Ectodermal cell (in vitro differentiated cells): ENCODE measurements at regions not wholly inside any gene's neighbourhood (a gene's known extent, or its start where the extent isn't known, plus 50 kb on each side); places are given as distances from the start of the nearest gene placed in this dataset.

Experiments
- H3K27ac ChIP-seq: 2 replicates; pipeline ENCODE4 v1.7.0; 2013; ENCODE audit warnings: mild to moderate bottlenecking, low read depth, low read length; ENCODE audit not compliant: insufficient read depth, poor library complexity, severe bottlenecking
- H3K27me3 ChIP-seq: 2 replicates; pipeline ENCODE4 v1.7.0; 2013; ENCODE audit warnings: mild to moderate bottlenecking, low read length; ENCODE audit not compliant: insufficient read depth, control insufficient read depth, poor library complexity, severe bottlenecking
- H3K36me3 ChIP-seq: one replicate; pipeline ENCODE4 v1.7.0; 2013; ENCODE audit warnings: low read length; ENCODE audit not compliant: control insufficient read depth, insufficient read depth
- H3K4me1 ChIP-seq: one replicate; pipeline ENCODE4 v1.7.0; 2013; ENCODE audit warnings: low read length; ENCODE audit not compliant: control insufficient read depth, insufficient read depth
- H3K4me3 ChIP-seq: 2 replicates; pipeline ENCODE4 v1.7.0; 2013; ENCODE audit warnings: low read depth, low read length, control low read depth; ENCODE audit not compliant: insufficient read depth
- H3K9me3 ChIP-seq: 2 replicates; pipeline ENCODE4 v1.7.0; 2013; ENCODE audit warnings: mild to moderate bottlenecking, low read length, moderate library complexity; ENCODE audit not compliant: control insufficient read depth
- WGBS, 2 experiments: methylation state at CpG; one replicate each; pipeline ENCODE4 v1.1.7; 2013; ENCODE audit warnings: missing lambda C conversion rate in 2 of 2; 5-methylcytosine and 5-hydroxymethylcytosine counted together

DNA sequence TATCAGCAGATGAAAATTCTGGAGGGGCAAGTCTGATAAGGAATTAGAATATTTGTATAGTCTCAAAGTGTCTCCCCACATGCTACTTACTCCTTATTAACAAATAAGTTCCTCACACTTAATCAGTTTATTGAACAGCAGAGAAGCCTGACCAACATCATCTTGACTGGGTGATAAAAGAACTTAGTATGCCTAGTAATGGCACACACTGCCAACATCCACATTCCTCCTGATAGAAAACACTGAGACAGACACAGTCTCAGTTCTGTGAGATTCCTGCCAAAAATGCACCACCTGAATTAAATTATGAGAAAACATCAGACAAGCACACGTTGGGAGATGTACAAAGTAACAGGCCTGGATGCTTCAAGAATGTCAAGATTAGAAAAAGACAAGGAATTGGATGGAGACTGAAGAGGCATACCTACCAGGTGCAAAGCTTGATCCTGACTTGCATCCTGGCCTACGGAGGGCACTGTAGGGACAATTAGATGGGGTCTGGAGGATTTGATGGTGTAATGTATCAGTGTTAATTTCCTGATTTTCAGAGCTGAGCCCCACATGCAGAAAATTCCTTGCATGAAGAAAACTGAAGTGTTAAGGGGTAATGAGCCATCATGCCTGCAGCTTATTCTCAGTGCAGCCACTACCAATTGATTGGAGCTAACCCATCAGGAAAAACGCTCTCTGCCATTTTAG is 200.4 kb upstream of the SH3BP4 start:
- Histone ChIP-seq H3K27me3 (no peaks in the 10 kb centered on the region), H3K27ac (no peak overlapping the region), H3K36me3 (no peaks in the 10 kb centered on the region), H3K9me3 (no peaks in the 10 kb centered on the region), H3K4me1 (no peaks in the 10 kb centered on the region), H3K4me3 (no peak overlapping the region)
- 58 to 72% methylated on average over 3 of the region's 3 CpGs for WGBS, 2 experiments

DNA sequence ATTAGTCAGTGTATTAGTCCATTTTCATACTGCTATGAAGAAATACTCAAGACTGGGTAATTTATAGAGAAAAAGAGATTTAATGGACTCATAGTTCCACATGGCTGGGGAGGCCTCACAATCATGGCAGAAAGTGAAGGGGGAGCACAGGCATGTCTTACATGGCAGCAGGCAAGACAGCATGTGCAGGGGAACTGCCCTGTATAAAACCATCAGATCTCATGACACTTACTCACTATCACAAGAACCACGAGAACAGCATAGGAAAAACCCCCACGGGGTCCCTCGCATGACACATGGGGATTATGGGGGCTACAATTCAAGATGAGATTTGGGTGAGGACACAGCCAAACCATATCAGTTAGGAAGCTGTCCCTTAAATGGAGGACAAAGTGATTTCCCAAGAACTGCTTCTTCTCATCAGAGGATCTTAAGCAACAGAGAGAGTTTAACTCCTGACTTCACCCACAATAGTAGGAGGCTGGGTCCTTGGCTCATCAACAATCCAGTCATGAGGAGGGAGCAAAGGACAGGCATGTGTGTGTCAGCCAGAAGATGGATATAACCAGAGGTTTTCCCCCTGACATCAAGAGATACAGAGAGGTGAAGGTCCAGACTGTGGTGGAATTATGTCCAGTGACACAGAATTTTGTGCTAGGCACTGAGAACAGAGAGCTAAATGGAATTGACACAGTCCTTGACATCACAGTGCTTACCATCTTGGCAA is 203.8 kb upstream of the SH3BP4 start:
- WGBS, 2 experiments, result 74 to 87% methylated on average over 3 of the region's 3 CpGs
- H3K27me3 ChIP-seq, result no peaks in the 10 kb centered on the region
- no peaks in the 10 kb centered on the region for H3K4me1 ChIP-seq
- no peaks in the 10 kb centered on the region for H3K36me3 ChIP-seq
- H3K9me3 ChIP-seq, result no peaks in the 10 kb centered on the region
- no peak overlapping the region for H3K27ac ChIP-seq
- no peak overlapping the region for H3K4me3 ChIP-seq

DNA sequence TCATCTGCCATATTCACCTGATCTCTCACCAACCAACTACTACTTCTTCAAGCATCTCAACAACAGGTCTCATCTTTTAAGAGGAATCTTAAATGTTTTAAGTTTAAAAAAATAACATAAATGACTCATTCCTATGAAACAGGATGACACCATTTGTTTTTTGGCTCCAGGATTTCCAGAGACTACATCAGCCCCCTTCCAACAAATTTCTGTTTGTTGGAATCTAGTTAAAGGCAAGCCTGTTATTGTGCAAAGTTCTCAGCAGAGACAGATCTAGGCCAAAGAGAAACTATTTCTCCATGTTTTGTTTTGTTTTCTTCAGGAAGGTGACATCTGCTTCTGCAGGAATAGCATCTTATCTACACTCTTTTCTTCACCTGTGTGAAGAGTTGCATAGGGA is 204.8 kb upstream of the SH3BP4 start:
- H3K9me3 ChIP-seq, result no peaks in the 10 kb centered on the region
- no peaks in the 10 kb centered on the region for H3K36me3 ChIP-seq
- H3K4me3 ChIP-seq, result no peak overlapping the region
- no peaks in the 10 kb centered on the region for H3K4me1 ChIP-seq
- H3K27ac ChIP-seq, result no peak overlapping the region
- no peaks in the 10 kb centered on the region for H3K27me3 ChIP-seq

DNA sequence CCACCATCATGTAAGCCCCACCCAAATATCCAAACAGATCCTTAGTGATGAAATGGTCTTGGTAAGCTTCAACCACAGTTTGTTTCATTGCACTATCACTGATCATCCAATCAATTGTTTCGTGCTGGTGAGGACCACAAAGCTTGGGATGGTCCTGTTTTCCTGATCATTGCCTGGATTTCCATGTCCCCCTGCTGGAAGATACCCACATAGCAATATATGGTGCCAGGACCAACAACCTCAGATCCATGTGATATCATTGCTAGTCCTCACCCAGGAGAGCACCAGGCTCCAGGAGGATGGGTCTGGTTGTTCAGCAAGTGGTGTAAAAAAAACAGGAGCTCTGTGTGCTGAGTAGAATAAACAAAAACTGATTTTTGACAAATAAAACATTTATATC is 206.5 kb upstream of the SH3BP4 start:
- no peak overlapping the region for H3K27ac ChIP-seq
- WGBS, 2 experiments, result 91 to 100% methylated on average over 1 of the region's 1 CpG
- H3K4me1 ChIP-seq, result no peaks in the 10 kb centered on the region
- H3K4me3 ChIP-seq, result no peak overlapping the region
- H3K9me3 ChIP-seq, result no peaks in the 10 kb centered on the region
- H3K27me3 ChIP-seq, result no peaks in the 10 kb centered on the region
- no peaks in the 10 kb centered on the region for H3K36me3 ChIP-seq

DNA sequence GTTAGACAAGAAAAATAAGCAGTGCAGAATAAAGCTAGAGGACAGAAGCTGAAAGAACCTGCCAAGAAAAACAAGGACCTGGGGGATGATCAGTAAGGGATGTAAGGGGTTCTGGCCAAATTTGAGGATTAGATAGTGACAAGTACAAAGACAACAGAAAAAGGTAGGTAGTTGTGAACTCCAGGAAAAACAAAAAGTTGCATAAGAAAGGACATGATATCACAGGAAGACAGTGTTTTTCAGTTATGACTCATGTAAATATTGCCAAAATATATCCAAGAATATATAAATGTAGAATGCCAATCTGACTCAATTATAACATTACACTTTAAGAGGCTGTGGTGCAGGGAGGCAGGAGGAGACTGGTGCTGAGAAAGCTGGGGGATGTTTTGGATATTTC is 209.8 kb upstream of the SH3BP4 start:
- Histone ChIP-seq H3K36me3 (no peaks in the 10 kb centered on the region), H3K27me3 (no peaks in the 10 kb centered on the region), H3K4me1 (no peaks in the 10 kb centered on the region), H3K4me3 (no peak overlapping the region), H3K27ac (no peak overlapping the region), H3K9me3 (no peaks in the 10 kb centered on the region)

DNA sequence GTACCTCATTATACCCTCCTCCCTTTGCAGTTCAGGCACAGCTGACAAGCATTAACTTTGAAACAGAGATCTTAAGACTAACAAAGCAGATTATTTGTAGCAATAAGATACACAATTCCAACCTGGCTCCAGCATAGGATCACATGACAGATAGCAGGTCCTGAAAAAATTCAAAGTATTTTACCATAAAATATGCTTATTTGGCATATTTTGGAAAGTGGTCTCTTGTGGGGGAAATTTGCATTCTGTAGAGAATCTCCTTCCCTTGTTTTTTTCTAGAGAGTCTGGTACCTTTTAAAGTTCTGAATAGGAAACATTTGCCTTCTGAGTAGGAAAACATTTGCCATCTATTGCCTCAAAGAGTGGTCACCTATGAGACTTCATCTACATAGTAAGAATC is 212.8 kb upstream of the SH3BP4 start:
- Histone ChIP-seq H3K27ac (no peak overlapping the region), H3K27me3 (no peaks in the 10 kb centered on the region), H3K4me3 (no peak overlapping the region), H3K9me3 (no peaks in the 10 kb centered on the region), H3K36me3 (no peaks in the 10 kb centered on the region), H3K4me1 (no peaks in the 10 kb centered on the region)

DNA sequence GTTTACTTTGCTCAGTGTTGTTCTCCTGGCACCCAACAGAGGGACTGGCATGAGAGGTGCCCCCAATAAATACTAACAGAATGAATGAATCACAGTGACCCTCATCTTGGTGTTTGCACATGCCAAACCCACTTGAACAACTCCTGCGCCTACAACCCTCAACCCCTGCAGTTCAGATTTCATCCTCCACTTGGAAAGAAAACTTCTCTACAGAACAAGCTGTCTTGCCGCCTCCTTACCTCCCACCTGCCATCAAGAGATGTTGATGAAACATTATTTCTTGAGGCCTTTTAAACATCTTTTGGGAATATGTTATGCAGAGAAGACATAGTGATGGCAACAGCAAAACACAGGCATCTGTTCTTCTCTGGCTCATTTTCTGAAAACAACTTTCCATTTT is 216.0 kb upstream of the SH3BP4 start:
- 74 to 96% methylated on average over 2 of the region's 2 CpGs for WGBS, 2 experiments
- Histone ChIP-seq H3K4me3 (no peak overlapping the region), H3K9me3 (no peaks in the 10 kb centered on the region), H3K4me1 (no peaks in the 10 kb centered on the region), H3K27me3 (no peaks in the 10 kb centered on the region), H3K36me3 (no peaks in the 10 kb centered on the region), H3K27ac (no peak overlapping the region)

DNA sequence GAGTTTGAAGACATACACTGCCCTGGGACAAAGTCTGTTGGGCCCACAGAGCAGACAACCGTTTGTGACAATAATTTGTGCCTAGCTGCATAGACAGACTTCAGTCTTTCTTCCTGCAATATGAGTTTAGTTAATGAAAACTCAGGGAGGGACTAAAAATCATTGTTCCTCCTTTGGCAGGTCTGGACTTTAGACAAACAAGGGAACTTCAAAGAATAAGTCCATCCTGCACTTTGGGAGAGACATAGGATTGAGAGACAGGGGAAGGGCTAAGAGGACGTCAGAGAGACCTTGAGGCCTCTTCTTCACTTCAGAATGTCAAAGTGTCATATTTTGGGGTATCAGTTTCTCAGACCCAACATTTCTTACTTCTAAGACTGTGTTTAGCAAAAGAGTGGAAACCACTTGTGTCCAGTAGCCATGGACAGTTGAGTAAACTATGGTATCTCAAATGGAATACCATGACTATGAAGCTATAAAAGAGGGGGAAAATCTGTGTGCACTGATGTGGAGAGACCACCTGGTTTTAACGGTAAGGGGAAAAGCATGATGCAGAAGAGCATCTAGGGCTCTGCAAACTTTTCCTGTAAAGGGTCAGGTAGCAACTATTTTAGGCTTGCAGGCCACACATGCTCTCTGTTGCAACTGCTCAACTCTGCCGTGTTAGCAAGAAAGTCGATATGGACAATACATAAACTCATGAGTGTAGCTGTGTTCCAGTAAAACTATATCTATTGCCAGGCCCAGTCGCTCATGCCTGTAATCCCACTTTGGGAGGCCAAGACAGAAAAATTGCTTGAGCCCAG is 217.8 kb upstream of the SH3BP4 start:
- Histone ChIP-seq H3K36me3 (no peaks in the 10 kb centered on the region), H3K4me3 (no peak overlapping the region), H3K27me3 (no peaks in the 10 kb centered on the region), H3K9me3 (no peaks in the 10 kb centered on the region), H3K27ac (no peak overlapping the region), H3K4me1 (peaks cover 3% of the 10 kb centered on the region)
- 78% methylated on average over 6 of the region's 6 CpGs for WGBS, 2 experiments

DNA sequence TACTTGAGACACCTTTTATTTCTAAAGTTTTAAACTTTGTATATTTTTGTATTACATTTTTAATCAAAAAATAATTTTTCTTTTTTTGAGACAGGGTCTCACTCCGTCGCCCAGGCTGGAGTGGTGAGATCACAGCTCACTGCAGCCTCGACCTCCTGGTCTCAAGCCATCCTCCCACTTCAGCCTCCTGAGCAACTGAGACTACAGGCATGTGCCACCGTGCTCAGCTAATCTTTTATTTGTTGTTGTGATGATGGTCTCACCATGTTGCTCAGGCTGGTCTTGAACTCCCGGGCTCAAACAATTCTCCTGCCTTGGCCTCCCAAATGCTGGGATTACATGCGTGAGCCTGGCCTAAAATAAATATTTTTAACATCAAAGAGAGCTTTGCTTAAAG is 218.7 kb upstream of the SH3BP4 start:
- Histone ChIP-seq H3K9me3 (no peaks in the 10 kb centered on the region), H3K27me3 (no peaks in the 10 kb centered on the region), H3K27ac (no peak overlapping the region), H3K4me3 (no peak overlapping the region), H3K4me1 (peaks cover 3% of the 10 kb centered on the region), H3K36me3 (no peaks in the 10 kb centered on the region)
- WGBS, 2 experiments, result 92 to 96% methylated on average over 6 of the region's 6 CpGs

DNA sequence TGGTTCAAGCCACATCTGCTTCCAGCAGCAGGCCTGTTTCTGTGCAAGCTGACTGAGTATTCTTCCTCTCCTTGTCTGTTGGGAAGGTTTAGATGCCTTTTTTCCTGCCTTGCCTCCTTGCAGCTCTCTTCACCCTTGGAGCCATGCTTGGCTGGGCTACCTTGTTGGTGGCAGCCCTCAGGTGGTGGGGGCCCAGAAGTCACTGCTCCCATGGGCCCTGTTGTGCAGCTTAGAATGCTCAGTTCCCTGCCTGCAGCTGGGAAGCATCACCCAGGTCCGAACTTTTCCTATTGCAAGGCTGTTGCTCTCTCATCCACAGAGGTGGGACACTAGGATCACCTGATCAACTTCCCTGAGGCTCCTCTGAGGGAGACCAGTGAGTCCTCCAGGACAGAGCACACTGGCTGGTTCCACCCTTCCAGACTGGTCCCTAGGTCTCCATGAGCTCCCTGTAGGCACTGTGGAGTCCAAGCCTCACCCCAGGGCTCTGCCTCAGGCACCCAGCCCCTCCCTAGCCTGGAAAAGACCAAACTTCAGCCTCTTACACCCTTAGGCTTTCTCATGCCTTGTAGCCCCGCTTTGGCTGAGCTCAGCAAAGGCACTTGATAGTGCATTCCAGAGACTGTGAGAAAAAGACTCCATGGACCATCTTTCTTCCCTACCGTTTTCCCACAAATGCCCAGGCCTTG is 219.3 kb upstream of the SH3BP4 start:
- Histone ChIP-seq H3K9me3 (no peaks in the 10 kb centered on the region), H3K4me1 (peaks cover 3% of the 10 kb centered on the region), H3K4me3 (no peak overlapping the region), H3K27me3 (no peaks in the 10 kb centered on the region), H3K36me3 (no peaks in the 10 kb centered on the region), H3K27ac (no peak overlapping the region)
- 96% methylated on average over 3 of the region's 3 CpGs for WGBS, 2 experiments
